GM10266 (cell line): ENCODE measurements at regions not wholly inside any gene's neighbourhood (a gene's known extent, or its start where the extent isn't known, plus 50 kb on each side); places are given as distances from the start of the nearest gene placed in this dataset.
"Not testable (repeated sequence)": the region's sequence is repeated elsewhere in the genome, so short reads cannot be mapped to it uniquely, and the experiment has no call there.

ENCODE experiments used
- DNase-seq: peaks from one replicate; pipeline ENCODE4 v3.0.0; 2012; ENCODE audit errors: extremely low spot score
- CTCF ChIP-seq: IDR thresholded peaks from 2 replicates; pipeline ENCODE4 v1.5.1; 2012; ENCODE audit warnings: mild to moderate bottlenecking, low read depth; ENCODE audit not compliant: control insufficient read depth, insufficient read depth; ENCODE audit errors: missing control alignments

- DNase-seq = no peak
- no peak for TF ChIP-seq CTCF
Measured at GRCh38 chr16:60788631-60789030, 1247.6 kb downstream of the CDH8 start.

DNA sequence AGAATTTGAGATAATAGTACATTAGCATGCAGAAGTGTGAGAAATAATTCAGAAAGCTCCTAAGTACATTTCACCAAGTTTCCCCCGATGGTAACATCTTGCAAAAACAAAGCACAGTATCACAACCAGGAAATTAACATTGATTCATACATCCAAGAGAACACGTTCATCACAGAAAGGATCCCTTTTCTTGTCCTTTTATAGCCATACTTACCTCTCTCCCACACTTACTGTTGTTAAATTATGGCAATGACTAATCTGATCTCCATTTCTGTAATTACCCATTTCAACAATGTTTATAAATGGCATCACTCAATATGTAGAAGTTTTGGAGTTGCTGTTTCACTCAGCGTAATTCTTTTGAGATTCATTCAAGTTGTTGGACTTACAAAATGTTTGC lies 1260.0 kb downstream of the CDH8 start:
- TF ChIP-seq CTCF = no peak
- DNase-seq = no peak

DNA sequence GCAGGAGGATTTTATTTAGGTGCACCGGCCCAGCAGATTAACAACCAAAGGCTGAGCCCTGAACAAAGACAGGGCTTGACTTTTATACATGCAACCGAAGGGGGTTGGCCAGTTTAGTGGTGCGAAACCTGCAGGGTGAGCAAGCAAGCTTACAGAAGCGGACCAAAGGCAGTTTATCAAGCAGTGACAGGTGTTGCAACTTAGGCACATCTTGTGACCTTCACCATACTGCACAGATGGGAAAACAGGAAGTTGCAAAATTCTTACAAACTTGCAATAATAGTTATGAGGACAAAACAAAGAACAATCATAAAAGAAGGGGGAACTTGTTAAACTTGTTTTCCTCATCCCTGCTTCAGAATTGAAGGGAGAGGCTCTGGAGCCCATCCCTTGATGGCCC lies 1265.1 kb downstream of the CDH8 start:
- TF ChIP-seq CTCF = no peak
- DNase-seq = no peak

GRCh38 chr16:60770384-60770783 lies 1265.9 kb downstream of the CDH8 start:
- not testable (repeated sequence) for DNase-seq

- TF ChIP-seq CTCF = no peak
- no peak for DNase-seq
Measured at GRCh38 chr16:60763869-60764268, 1272.4 kb downstream of the CDH8 start.

GRCh38 chr16:60755907-60756306 lies 1280.3 kb downstream of the CDH8 start:
- no peak for TF ChIP-seq CTCF
- no peak for DNase-seq

GRCh38 chr16:60748366-60748765 lies 1287.9 kb downstream of the CDH8 start:
- DNase-seq = no peak
- TF ChIP-seq CTCF = no peak

GRCh38 chr16:60744198-60744597 lies 1292.0 kb downstream of the CDH8 start:
- no peak for TF ChIP-seq CTCF

More at GRCh38 chr16:60744198-60744597, 1292.0 kb downstream of the CDH8 start:
- no peak for DNase-seq
